Astrocyte (in vitro differentiated cells and primary cell): ENCODE measurements at regions not wholly inside any gene's neighbourhood (a gene's known extent, or its start where the extent isn't known, plus 50 kb on each side); places are given as distances from the start of the nearest gene placed in this dataset.

Source experiments
- DNase-seq: peaks from one replicate; pipeline ENCODE4 v3.0.0-alpha.2; 2010; ENCODE audit warnings: low read depth
- FAIRE-seq: peaks from 2 replicates; lab custom pipeline; 2011; peaks lifted over from hg19 to GRCh38; lab: Jason Lieb, UNC
- H2AFZ ChIP-seq: 2 replicates; pipeline ENCODE4 v1.6.0; 2012; ENCODE audit warnings: low read depth, low read length, inconsistent platforms
- H3K27ac ChIP-seq: 2 replicates; pipeline ENCODE4 v1.5.1; 2011; ENCODE audit warnings: low read depth, low read length, inconsistent platforms
- H3K27me3 ChIP-seq: 2 replicates; pipeline ENCODE4 v1.6.0; 2011; ENCODE audit warnings: low read length, inconsistent platforms; ENCODE audit not compliant: insufficient read depth
- H3K36me3 ChIP-seq: 2 replicates; pipeline ENCODE4 v1.5.1; 2011; ENCODE audit warnings: low read length, inconsistent platforms; ENCODE audit not compliant: insufficient read depth
- H3K4me1 ChIP-seq: 2 replicates; pipeline ENCODE4 v1.5.1; 2011; ENCODE audit warnings: low read length, inconsistent platforms; ENCODE audit not compliant: insufficient read depth
- H3K4me2 ChIP-seq: 2 replicates; pipeline ENCODE4 v1.6.0; 2012; ENCODE audit warnings: low read length, inconsistent platforms
- H3K4me3 ChIP-seq: 2 replicates; pipeline ENCODE4 v1.5.1; 2011; ENCODE audit warnings: low read depth, mild to moderate bottlenecking, low read length, inconsistent platforms; ENCODE audit not compliant: insufficient read depth
- H3K79me2 ChIP-seq: 2 replicates; pipeline ENCODE4 v1.6.0; 2012; ENCODE audit warnings: mild to moderate bottlenecking, low read length, inconsistent platforms; ENCODE audit not compliant: insufficient read depth
- H3K9ac ChIP-seq: 2 replicates; pipeline ENCODE4 v1.6.0; 2012; ENCODE audit warnings: mild to moderate bottlenecking, low read length, inconsistent platforms
- H3K9me3 ChIP-seq: 2 replicates; pipeline ENCODE4 v1.5.1; 2012; ENCODE audit warnings: low read depth, mild to moderate bottlenecking, low read length, inconsistent platforms; ENCODE audit not compliant: insufficient read depth
- H4K20me1 ChIP-seq: 2 replicates; pipeline ENCODE4 v1.6.0; 2012; ENCODE audit warnings: low read length, inconsistent platforms; ENCODE audit not compliant: insufficient read depth
- H3K27ac Mint-ChIP-seq: one replicate; pipeline ENCODE4 v1.8.0; 2021; ENCODE audit warnings: mild to moderate bottlenecking, mixed read lengths; ENCODE audit not compliant: unreplicated experiment
- H3K27me3 Mint-ChIP-seq: one replicate; pipeline ENCODE4 v1.8.0; 2021; ENCODE audit warnings: low read depth, mixed read lengths; ENCODE audit not compliant: unreplicated experiment
- H3K36me3 Mint-ChIP-seq: one replicate; pipeline ENCODE4 v1.8.0; 2021; ENCODE audit warnings: low read depth, mixed read lengths; ENCODE audit not compliant: unreplicated experiment
- H3K4me1 Mint-ChIP-seq: one replicate; pipeline ENCODE4 v1.8.0; 2021; ENCODE audit warnings: low read depth, mixed read lengths; ENCODE audit not compliant: unreplicated experiment
- H3K4me3 Mint-ChIP-seq: one replicate; pipeline ENCODE4 v1.8.0; 2021; ENCODE audit warnings: mild to moderate bottlenecking, moderate library complexity, mixed read lengths; ENCODE audit not compliant: unreplicated experiment
- H3K9me3 Mint-ChIP-seq: one replicate; pipeline ENCODE4 v1.8.0; 2021; ENCODE audit warnings: mild to moderate bottlenecking, mixed read lengths; ENCODE audit not compliant: unreplicated experiment
- CTCF ChIP-seq: IDR thresholded peaks from 2 replicates; pipeline ENCODE4 v1.5.1; 2011; ENCODE audit warnings: low read depth, mild to moderate bottlenecking, inconsistent platforms, low read length, moderate library complexity; ENCODE audit not compliant: insufficient read depth
- EZH2 ChIP-seq: IDR thresholded peaks from 2 replicates; pipeline ENCODE4 v1.6.1; 2012; ENCODE audit warnings: mild to moderate bottlenecking, low read length, inconsistent platforms; ENCODE audit not compliant: insufficient read depth

- FAIRE-seq (no peak), DNase-seq (no peak)
- H3K36me3 ChIP-seq: no peaks in the 10 kb centered on the region
- no peaks in the 10 kb centered on the region for H3K27me3 Mint-ChIP-seq
- H3K4me1 ChIP-seq: no peaks in the 10 kb centered on the region
- no peaks in the 10 kb centered on the region for H3K36me3 Mint-ChIP-seq
- H3K9ac ChIP-seq: no peak overlapping the region
- TF ChIP-seq EZH2: no peak
- no peak for TF ChIP-seq CTCF
- H3K9me3 Mint-ChIP-seq: no peaks in the 10 kb centered on the region
- no peaks in the 10 kb centered on the region for H3K4me1 Mint-ChIP-seq
- H3K27ac Mint-ChIP-seq: no peak overlapping the region
- H3K9me3 ChIP-seq: no peaks in the 10 kb centered on the region
- no peak overlapping the region for H3K4me2 ChIP-seq
- H2AFZ ChIP-seq: no peak overlapping the region
- H3K27me3 ChIP-seq: no peaks in the 10 kb centered on the region
- H3K4me3 Mint-ChIP-seq: no peak overlapping the region
- H3K79me2 ChIP-seq: no peaks in the 10 kb centered on the region
- no peak overlapping the region for H3K27ac ChIP-seq
- no peak overlapping the region for H3K4me3 ChIP-seq
- H4K20me1 ChIP-seq: no peaks in the 10 kb centered on the region
Observed at GRCh38 chr5:115703514-115703913, 77.7 kb upstream of the TMED7 start.

- Histone ChIP-seq H4K20me1 (no peaks in the 10 kb centered on the region), H2AFZ (no peak overlapping the region), H3K9ac (no peak overlapping the region), H3K27ac (no peak overlapping the region), H3K9me3 (no peaks in the 10 kb centered on the region), H3K79me2 (no peaks in the 10 kb centered on the region), H3K27me3 (no peaks in the 10 kb centered on the region), H3K36me3 (no peaks in the 10 kb centered on the region), H3K4me1 (no peaks in the 10 kb centered on the region), H3K4me2 (no peak overlapping the region), H3K4me3 (no peak overlapping the region)
- H3K4me1 Mint-ChIP-seq: no peaks in the 10 kb centered on the region
- no peaks in the 10 kb centered on the region for H3K36me3 Mint-ChIP-seq
- no peaks in the 10 kb centered on the region for H3K27me3 Mint-ChIP-seq
- no peaks in the 10 kb centered on the region for H3K9me3 Mint-ChIP-seq
- H3K27ac Mint-ChIP-seq: no peak overlapping the region
- DNase-seq (no peak), FAIRE-seq (no peak)
- TF ChIP-seq CTCF (no peak), EZH2 (no peak)
- no peak overlapping the region for H3K4me3 Mint-ChIP-seq
Observed at GRCh38 chr5:115702025-115702424, 76.2 kb upstream of the TMED7 start.

GRCh38 chr5:115699967-115700366 is 74.1 kb upstream of the TMED7 start:
- H3K27me3 Mint-ChIP-seq: no peaks in the 10 kb centered on the region
- no peak overlapping the region for H3K4me3 Mint-ChIP-seq
- TF ChIP-seq CTCF (no peak), EZH2 (no peak)
- no peak overlapping the region for H3K9ac ChIP-seq
- H2AFZ ChIP-seq: no peak overlapping the region
- no peak overlapping the region for H3K27ac ChIP-seq
- H3K4me2 ChIP-seq: no peak overlapping the region
- no peaks in the 10 kb centered on the region for H3K27me3 ChIP-seq
- no peak for DNase-seq
- no peaks in the 10 kb centered on the region for H3K79me2 ChIP-seq
- no peaks in the 10 kb centered on the region for H3K36me3 Mint-ChIP-seq
- H3K27ac Mint-ChIP-seq: no peak overlapping the region
- H3K4me1 Mint-ChIP-seq: no peaks in the 10 kb centered on the region
- no peaks in the 10 kb centered on the region for H3K4me1 ChIP-seq
- H3K9me3 Mint-ChIP-seq: no peaks in the 10 kb centered on the region
- H4K20me1 ChIP-seq: no peaks in the 10 kb centered on the region
- no peaks in the 10 kb centered on the region for H3K36me3 ChIP-seq
- no peak for FAIRE-seq
- no peaks in the 10 kb centered on the region for H3K9me3 ChIP-seq
- no peak overlapping the region for H3K4me3 ChIP-seq
